IPS-15b (cell line): ENCODE measurements at regions not wholly inside any gene's neighbourhood (a gene's known extent, or its start where the extent isn't known, plus 50 kb on each side); places are given as distances from the start of the nearest gene placed in this dataset.
"Not testable (repeated sequence)": the region's sequence is repeated elsewhere in the genome, so short reads cannot be mapped to it uniquely, and the experiment has no call there.

Source experiments
- H3K27me3 ChIP-seq: one replicate; pipeline ENCODE4 v1.6.1; 2013; ENCODE audit warnings: low read length; ENCODE audit not compliant: control insufficient read depth, insufficient read depth
- H3K36me3 ChIP-seq: one replicate; pipeline ENCODE4 v1.6.1; 2013; ENCODE audit warnings: low read length; ENCODE audit not compliant: control insufficient read depth, insufficient read depth
- H3K4me1 ChIP-seq: one replicate; pipeline ENCODE4 v1.6.1; 2013; ENCODE audit warnings: mild to moderate bottlenecking, low read length; ENCODE audit not compliant: control insufficient read depth, insufficient read depth
- H3K4me3 ChIP-seq: one replicate; pipeline ENCODE4 v1.5.1; 2013; ENCODE audit warnings: low read depth, low read length
- H3K9ac ChIP-seq: one replicate; pipeline ENCODE4 v1.6.1; 2013; ENCODE audit warnings: low read depth, mild to moderate bottlenecking, low read length
- H3K9me3 ChIP-seq: one replicate; pipeline ENCODE4 v1.6.1; 2013; ENCODE audit warnings: mild to moderate bottlenecking, low read length; ENCODE audit not compliant: control insufficient read depth, insufficient read depth

- no peaks in the 10 kb centered on the region for H3K4me1 ChIP-seq
- no peaks in the 10 kb centered on the region for H3K9me3 ChIP-seq
- no peak overlapping the region for H3K4me3 ChIP-seq
- H3K27me3 ChIP-seq: no peaks in the 10 kb centered on the region
- H3K36me3 ChIP-seq: no peaks in the 10 kb centered on the region
- no peak overlapping the region for H3K9ac ChIP-seq
These were observed 545.3 kb upstream of the NCAM2 start for GRCh38 chr21:20452935-20453334.

GRCh38 chr21:20459838-20460237 is 538.4 kb upstream of the NCAM2 start:
- Histone ChIP-seq H3K4me3 (no peak overlapping the region), H3K27me3 (no peaks in the 10 kb centered on the region), H3K4me1 (no peaks in the 10 kb centered on the region), H3K9me3 (no peaks in the 10 kb centered on the region), H3K36me3 (no peaks in the 10 kb centered on the region), H3K9ac (no peak overlapping the region)

GRCh38 chr21:20463362-20463761 is 534.8 kb upstream of the NCAM2 start:
- no peak overlapping the region for H3K9ac ChIP-seq
- no peaks in the 10 kb centered on the region for H3K27me3 ChIP-seq

GRCh38 chr21:20469361-20469760 is 528.8 kb upstream of the NCAM2 start:
- no peaks in the 10 kb centered on the region for H3K4me1 ChIP-seq
- no peaks in the 10 kb centered on the region for H3K9me3 ChIP-seq
- H3K27me3 ChIP-seq: no peaks in the 10 kb centered on the region
- no peak overlapping the region for H3K4me3 ChIP-seq
- H3K9ac ChIP-seq: no peak overlapping the region
- H3K36me3 ChIP-seq: no peaks in the 10 kb centered on the region

More at GRCh38 chr21:20463362-20463761, 534.8 kb upstream of the NCAM2 start:
- Histone ChIP-seq H3K9me3 (no peaks in the 10 kb centered on the region), H3K36me3 (no peaks in the 10 kb centered on the region), H3K4me1 (no peaks in the 10 kb centered on the region), H3K4me3 (no peak overlapping the region)

- no peak overlapping the region for H3K9ac ChIP-seq
- H3K4me1 ChIP-seq: no peaks in the 10 kb centered on the region
- H3K27me3 ChIP-seq: no peaks in the 10 kb centered on the region
- H3K4me3 ChIP-seq: no peak overlapping the region
- H3K9me3 ChIP-seq: no peaks in the 10 kb centered on the region
- no peaks in the 10 kb centered on the region for H3K36me3 ChIP-seq
These were observed 511.9 kb upstream of the NCAM2 start for GRCh38 chr21:20486303-20486702.

- H3K9ac ChIP-seq, H3K9me3 ChIP-seq, H3K36me3 ChIP-seq, H3K4me1 ChIP-seq, H3K27me3 ChIP-seq, H3K4me3 ChIP-seq: not testable (repeated sequence)
These were observed 495.3 kb upstream of the NCAM2 start for GRCh38 chr21:20502915-20503314.

- Histone ChIP-seq H3K4me1 (no peaks in the 10 kb centered on the region), H3K9ac (no peak overlapping the region), H3K4me3 (no peak overlapping the region), H3K9me3 (no peaks in the 10 kb centered on the region), H3K36me3 (peaks cover 2% of the 10 kb centered on the region), H3K27me3 (no peaks in the 10 kb centered on the region)
These were observed 490.4 kb upstream of the NCAM2 start for GRCh38 chr21:20507783-20508182.

GRCh38 chr21:20511216-20511880 is 486.9 kb upstream of the NCAM2 start:
- no peaks in the 10 kb centered on the region for H3K27me3 ChIP-seq
- peaks cover 2% of the 10 kb centered on the region for H3K36me3 ChIP-seq
- no peaks in the 10 kb centered on the region for H3K9me3 ChIP-seq
- no peaks in the 10 kb centered on the region for H3K4me1 ChIP-seq
- no peak overlapping the region for H3K9ac ChIP-seq
- no peak overlapping the region for H3K4me3 ChIP-seq

- Histone ChIP-seq H3K27me3 (no peaks in the 10 kb centered on the region), H3K4me1 (no peaks in the 10 kb centered on the region), H3K36me3 (peaks cover 2% of the 10 kb centered on the region), H3K4me3 (no peak overlapping the region), H3K9me3 (no peaks in the 10 kb centered on the region), H3K9ac (no peak overlapping the region)
These were observed 482.8 kb upstream of the NCAM2 start for GRCh38 chr21:20515446-20515845.

GRCh38 chr21:20519076-20519475 is 479.1 kb upstream of the NCAM2 start:
- Histone ChIP-seq H3K9ac (no peak overlapping the region), H3K36me3 (no peaks in the 10 kb centered on the region), H3K9me3 (no peaks in the 10 kb centered on the region), H3K4me3 (no peak overlapping the region), H3K27me3 (no peaks in the 10 kb centered on the region), H3K4me1 (no peaks in the 10 kb centered on the region)

- Histone ChIP-seq H3K9ac (no peak overlapping the region), H3K4me1 (no peaks in the 10 kb centered on the region), H3K4me3 (no peak overlapping the region), H3K27me3 (no peaks in the 10 kb centered on the region), H3K9me3 (no peaks in the 10 kb centered on the region), H3K36me3 (no peaks in the 10 kb centered on the region)
These were observed 475.6 kb upstream of the NCAM2 start for GRCh38 chr21:20522611-20523010.

GRCh38 chr21:20523191-20523590 is 475.0 kb upstream of the NCAM2 start:
- Histone ChIP-seq H3K36me3 (no peaks in the 10 kb centered on the region), H3K9me3 (no peaks in the 10 kb centered on the region), H3K9ac (no peak overlapping the region), H3K4me3 (no peak overlapping the region), H3K27me3 (no peaks in the 10 kb centered on the region), H3K4me1 (no peaks in the 10 kb centered on the region)
